Neuronal stem cell (in vitro differentiated cells): ENCODE measurements at regions not wholly inside any gene's neighbourhood (a gene's known extent, or its start where the extent isn't known, plus 50 kb on each side); places are given as distances from the start of the nearest gene placed in this dataset.

Experiments
- DNase-seq: peaks from one replicate; pipeline ENCODE4 v3.0.0-alpha.2; 2013; ENCODE audit warnings: low spot score
- H2AFZ ChIP-seq: one replicate; pipeline ENCODE4 v1.6.1; 2013; ENCODE audit warnings: mild to moderate bottlenecking, low read length, inconsistent platforms
- H2AK5ac ChIP-seq: 2 replicates; pipeline ENCODE4 v1.6.1; 2013; ENCODE audit warnings: low read depth, mild to moderate bottlenecking, inconsistent platforms, low read length, moderate library complexity, mixed read lengths
- H2BK120ac ChIP-seq: 2 replicates; pipeline ENCODE4 v1.6.1; 2013; ENCODE audit warnings: low read depth, mild to moderate bottlenecking, inconsistent platforms, low read length, moderate library complexity, mixed read lengths
- H2BK12ac ChIP-seq: one replicate; pipeline ENCODE4 v1.6.1; 2013; ENCODE audit warnings: low read length, inconsistent platforms
- H2BK15ac ChIP-seq: 2 replicates; pipeline ENCODE4 v1.6.1; 2013; ENCODE audit warnings: mild to moderate bottlenecking, low read length, inconsistent platforms, mixed read lengths
- H2BK5ac ChIP-seq: one replicate; pipeline ENCODE4 v1.6.1; 2013; ENCODE audit warnings: inconsistent platforms, mild to moderate bottlenecking, low read length, moderate library complexity
- H3K14ac ChIP-seq: one replicate; pipeline ENCODE4 v1.6.1; 2013; ENCODE audit warnings: low read length, inconsistent platforms
- H3K18ac ChIP-seq: 2 replicates; pipeline ENCODE4 v1.6.1; 2013; ENCODE audit warnings: low read length, inconsistent platforms
- H3K23ac ChIP-seq: 2 replicates; pipeline ENCODE4 v1.6.1; 2013; ENCODE audit warnings: low read depth, mild to moderate bottlenecking, mixed read lengths, low read length, inconsistent platforms; ENCODE audit not compliant: poor library complexity
- H3K27ac ChIP-seq: replicated peaks from 3 replicates; pipeline ENCODE4 v1.5.1; 2013; ENCODE audit warnings: low read length, inconsistent platforms
- H3K27me3 ChIP-seq, 3 experiments: 2 replicates each; pipeline ENCODE4 v1.6.1; 2013; ENCODE audit warnings: low read length in 3 of 3, mild to moderate bottlenecking in 2 of 3, inconsistent platforms in 1 of 3, low read depth in 1 of 3, mixed read lengths in 1 of 3, moderate library complexity in 1 of 3; ENCODE audit not compliant: control insufficient read depth in 3 of 3, insufficient read depth in 3 of 3
- H3K36me3 ChIP-seq, 2 donors: replicated peaks in 1 of 2; 2 replicates each; pipeline ENCODE4 v1.6.1; 2013; ENCODE audit warnings: low read length in 2 of 2; ENCODE audit not compliant: control insufficient read depth in 2 of 2, insufficient read depth in 2 of 2
- H3K4ac ChIP-seq: 2 replicates; pipeline ENCODE4 v1.6.1; 2013; ENCODE audit warnings: inconsistent platforms, mild to moderate bottlenecking, low read length, moderate library complexity
- H3K4me1 ChIP-seq, 2 donors: 1 replicate in 1 of 2; 2 replicates in 1 of 2; pipeline ENCODE4 v1.6.1; 2013; ENCODE audit warnings: low read length in 2 of 2, low read depth in 1 of 2; ENCODE audit not compliant: control insufficient read depth in 2 of 2, insufficient read depth in 1 of 2
- H3K4me2 ChIP-seq: one replicate; pipeline ENCODE4 v1.6.1; 2013; ENCODE audit warnings: mild to moderate bottlenecking, low read length, inconsistent platforms; ENCODE audit not compliant: insufficient read depth, poor library complexity, severe bottlenecking
- H3K4me3 ChIP-seq, 2 donors: 2 replicates each; pipeline ENCODE4 v1.5.1; 2013; ENCODE audit warnings: low read length in 2 of 2, mild to moderate bottlenecking in 2 of 2, inconsistent platforms in 1 of 2, moderate library complexity in 1 of 2
- H3K79me1 ChIP-seq: one replicate; pipeline ENCODE4 v1.6.1; 2013; ENCODE audit warnings: low read depth, mild to moderate bottlenecking, inconsistent platforms, low read length, moderate library complexity
- H3K9ac ChIP-seq: one replicate; pipeline ENCODE4 v1.6.1; 2013; ENCODE audit warnings: mild to moderate bottlenecking, low read depth, low read length, inconsistent platforms; ENCODE audit not compliant: poor library complexity
- H3K9me3 ChIP-seq, 2 donors: replicated peaks in 1 of 2; 2 replicates each; pipeline versions ENCODE3 to v1.6.1; 2013; ENCODE audit warnings: low read length in 2 of 2, mild to moderate bottlenecking in 2 of 2, inconsistent platforms in 1 of 2, low read depth in 1 of 2, mixed read lengths in 1 of 2, moderate library complexity in 1 of 2; ENCODE audit not compliant: control insufficient read depth in 2 of 2, insufficient read depth in 1 of 2
- H4K8ac ChIP-seq: one replicate; pipeline ENCODE4 v1.6.1; 2013; ENCODE audit warnings: low read depth, mild to moderate bottlenecking, inconsistent platforms, low read length, moderate library complexity
- H4K91ac ChIP-seq: one replicate; pipeline ENCODE4 v1.6.1; 2013; ENCODE audit warnings: low read length, low read depth, mild to moderate bottlenecking, inconsistent platforms; ENCODE audit not compliant: poor library complexity
- WGBS, 2 donors: extraction: QIAGEN DNeasy Blood & Tissue Kit; methylation state at CpG; one replicate each; pipeline ENCODE4 v1.1.7; 2013; ENCODE audit warnings: missing lambda C conversion rate in 2 of 2, mixed read lengths in 1 of 2; ENCODE audit not compliant: insufficient read length in 2 of 2, insufficient replicate concordance in 1 of 2; ENCODE audit errors: extremely low coverage in 2 of 2; 5-methylcytosine and 5-hydroxymethylcytosine counted together

- no peak overlapping the region for H3K4me3 ChIP-seq
- H3K14ac ChIP-seq = no peak overlapping the region
- no peak overlapping the region for H4K91ac ChIP-seq
- peaks cover 0 to 66% (median 4%) of the 10 kb centered on the region in 3 experiments for H3K27me3 ChIP-seq
- H3K4me1 ChIP-seq = peaks cover 0 to 3% of the 10 kb centered on the region in 2 donors
- H4K8ac ChIP-seq = no peak overlapping the region
- H2BK120ac ChIP-seq = no peak overlapping the region
- peaks cover 3 to 10% of the 10 kb centered on the region in 2 donors for H3K9me3 ChIP-seq
- H3K79me1 ChIP-seq = no peaks in the 10 kb centered on the region
- H3K4me2 ChIP-seq = no peak overlapping the region
- H3K23ac ChIP-seq = no peak overlapping the region
- no peak overlapping the region for H3K9ac ChIP-seq
- H3K36me3 ChIP-seq = no peaks in the 10 kb centered on the region
- H3K18ac ChIP-seq = no peak overlapping the region
- H2BK15ac ChIP-seq = no peak overlapping the region
- no peak overlapping the region for H2BK12ac ChIP-seq
- H2AK5ac ChIP-seq = no peak overlapping the region
- H2BK5ac ChIP-seq = no peak overlapping the region
- no peak for DNase-seq
- no peak overlapping the region for H3K4ac ChIP-seq
- H2AFZ ChIP-seq = no peak overlapping the region
- no peak overlapping the region for H3K27ac ChIP-seq
- WGBS, 2 donors = no CpG with 5 or more reads among the region's 7 CpGs
These were observed 58.4 kb upstream of the DAB2IP start for GRCh38 chr9:121593066-121593465.

DNA sequence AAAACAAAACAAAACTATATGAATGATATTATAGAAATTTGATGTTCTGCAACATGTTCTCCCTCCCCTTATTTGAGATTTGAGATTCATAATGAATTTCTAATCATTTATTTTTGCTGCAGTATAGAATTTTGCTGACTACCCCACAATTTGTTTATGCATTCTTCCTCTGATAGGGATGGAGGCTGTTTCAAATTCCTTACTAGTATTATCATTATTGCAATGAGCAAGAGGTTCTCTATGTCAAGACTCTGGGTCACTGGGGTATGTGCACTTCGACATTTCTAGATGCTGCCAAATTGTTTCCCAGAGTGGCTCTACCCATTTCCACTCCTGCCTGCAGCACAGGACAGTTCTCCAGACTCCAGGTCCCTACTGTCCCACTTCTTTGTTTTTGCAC lies 54.9 kb upstream of the DAB2IP start:
- Histone ChIP-seq H3K4ac (no peak overlapping the region), H3K4me3 (no peak overlapping the region), H3K79me1 (peaks cover 2% of the 10 kb centered on the region), H3K9me3 (peaks cover 3 to 10% of the 10 kb centered on the region in 2 donors), H3K4me1 (peaks cover 8 to 12% of the 10 kb centered on the region in 2 donors), H3K23ac (no peak overlapping the region), H2BK120ac (no peak overlapping the region), H2BK5ac (no peak overlapping the region), H3K27me3 (peaks cover 0 to 66% (median 7%) of the 10 kb centered on the region in 3 experiments), H3K9ac (no peak overlapping the region), H4K8ac (no peak overlapping the region), H2BK12ac (no peak overlapping the region), H3K36me3 (no peaks in the 10 kb centered on the region), H3K14ac (no peak overlapping the region), H3K4me2 (no peak overlapping the region), H3K18ac (no peak overlapping the region), H3K27ac (no peak overlapping the region), H2AFZ (no peak overlapping the region), H4K91ac (no peak overlapping the region), H2AK5ac (no peak overlapping the region), H2BK15ac (no peak overlapping the region)
- no peak for DNase-seq
- no CpG with 5 or more reads among the region's 1 CpG for WGBS, 2 donors

DNA sequence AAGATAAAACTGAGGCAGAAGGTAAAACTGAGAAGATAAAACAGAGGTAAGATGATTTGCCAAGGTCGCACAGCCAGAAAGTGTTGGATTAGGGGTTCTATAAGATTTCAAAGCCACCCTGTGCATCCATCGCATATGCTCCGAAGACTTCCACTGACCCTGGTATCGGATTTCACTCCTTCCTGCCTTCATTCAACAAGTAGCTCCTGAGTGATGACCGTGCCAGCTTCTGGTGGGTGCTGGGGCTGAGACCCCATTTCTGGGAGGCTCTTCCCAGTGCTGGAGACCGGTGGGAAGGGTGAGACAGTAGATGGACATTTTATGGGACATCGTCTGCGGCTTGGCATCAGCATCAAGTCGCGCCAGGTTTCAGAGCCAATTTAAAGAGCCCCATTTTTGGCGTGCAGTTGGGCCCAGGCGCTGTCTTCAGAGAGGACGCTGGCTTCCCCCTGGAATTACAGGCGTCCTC lies 53.7 kb upstream of the DAB2IP start:
- Histone ChIP-seq H3K4ac (no peak overlapping the region), H2BK12ac (no peak overlapping the region), H2AFZ (peak overlapping the region; percentile 93), H2BK15ac (no peak overlapping the region), H3K9me3 (peaks cover 3 to 10% of the 10 kb centered on the region in 2 donors), H3K9ac (peak overlapping the region; percentile 24), H4K91ac (no peak overlapping the region), H3K4me2 (peak overlapping the region; percentile 95), H3K4me1 (peaks cover 8 to 12% of the 10 kb centered on the region in 2 donors), H3K23ac (no peak overlapping the region), H3K18ac (peak overlapping the region; percentile 20), H3K79me1 (peaks cover 2% of the 10 kb centered on the region), H3K27me3 (peaks cover 0 to 58% (median 7%) of the 10 kb centered on the region in 3 experiments), H3K14ac (no peak overlapping the region), H3K36me3 (no peaks in the 10 kb centered on the region), H3K27ac (peak overlapping the region; percentile 98), H4K8ac (no peak overlapping the region), H2BK120ac (no peak overlapping the region), H3K4me3 (peak overlapping the region in 1 of 2 donors; percentile 52), H2BK5ac (peak overlapping the region; percentile 97), H2AK5ac (no peak overlapping the region)
- no CpG with 5 or more reads among the region's 14 CpGs for WGBS, 2 donors
- DNase-seq = no peak

DNA sequence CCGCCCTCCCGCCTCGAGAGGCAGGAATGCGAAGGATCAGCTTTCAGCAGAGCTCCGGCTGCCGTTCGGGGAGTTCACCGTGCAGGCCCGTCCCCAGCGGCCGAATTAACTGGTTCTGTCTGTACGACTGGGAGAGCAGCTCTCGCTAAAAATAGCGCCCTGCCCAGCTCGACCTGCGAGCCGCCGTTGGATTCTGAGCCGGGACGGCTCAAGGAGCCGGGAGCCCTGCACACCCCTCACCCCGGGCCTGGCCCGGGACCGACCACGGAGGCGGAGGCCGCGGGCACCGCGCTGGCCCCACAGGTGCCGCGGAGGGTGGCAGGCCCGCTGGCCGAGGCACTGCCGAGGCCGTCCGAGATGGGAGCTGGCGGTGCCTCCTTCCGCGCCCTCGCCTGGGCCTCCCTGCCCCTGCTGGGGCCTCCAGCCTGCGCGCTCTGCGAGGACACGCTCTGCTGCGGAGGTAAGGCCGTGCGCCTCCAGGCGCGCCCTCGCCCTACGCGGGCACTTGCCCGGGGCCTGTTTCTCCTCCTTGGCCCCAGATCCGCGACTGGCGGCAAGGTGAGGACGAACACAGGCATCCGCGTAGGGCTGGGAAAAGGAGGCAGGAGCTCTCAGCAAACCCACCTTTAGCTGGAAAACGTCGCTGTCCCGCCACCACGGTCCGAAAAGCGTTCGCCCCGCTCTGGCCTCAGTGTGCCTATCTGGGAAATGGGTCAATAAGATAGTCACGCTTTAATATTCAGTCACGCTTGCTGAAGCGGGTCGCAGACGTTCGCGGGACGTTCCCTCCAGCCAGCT lies 53.1 kb upstream of the DAB2IP start:
- Histone ChIP-seq H2BK12ac (peak overlapping the region; percentile 18), H3K14ac (peak overlapping the region; percentile 97), H3K79me1 (peaks cover 2% of the 10 kb centered on the region), H3K4me2 (peak overlapping the region; percentile 95), H3K27ac (peak overlapping the region; percentile 98), H3K9ac (peak overlapping the region; percentile 87), H3K4me1 (peaks cover 8 to 12% of the 10 kb centered on the region in 2 donors), H2AFZ (peak overlapping the region; percentile 93), H3K23ac (peak overlapping the region; percentile 69), H3K36me3 (no peaks in the 10 kb centered on the region), H2BK15ac (peak overlapping the region; percentile 78), H3K27me3 (peaks cover 0 to 60% (median 7%) of the 10 kb centered on the region in 3 experiments), H2AK5ac (peak overlapping the region; percentile 88), H3K4ac (no peak overlapping the region), H3K9me3 (peaks cover 3 to 10% of the 10 kb centered on the region in 2 donors), H3K4me3 (peak overlapping the region; percentile 52 to 84), H2BK120ac (no peak overlapping the region), H3K18ac (peak overlapping the region; percentile 98), H4K91ac (peak overlapping the region; percentile 10), H2BK5ac (peak overlapping the region; percentile 97), H4K8ac (no peak overlapping the region)
- DNase-seq = peak; percentile 86
- no CpG with 5 or more reads among the region's 76 CpGs for WGBS, 2 donors
